HG03097 (cell line): ENCODE measurements at regions not wholly inside any gene's neighbourhood (a gene's known extent, or its start where the extent isn't known, plus 50 kb on each side); places are given as distances from the start of the nearest gene placed in this dataset.

Experiments used
- ATAC-seq: cut with Tn5 transposase; IDR thresholded peaks from one replicate; pipeline ENCODE4 v1.9.1; 2021; ENCODE audit not compliant: unreplicated experiment, low FRiP score

DNA sequence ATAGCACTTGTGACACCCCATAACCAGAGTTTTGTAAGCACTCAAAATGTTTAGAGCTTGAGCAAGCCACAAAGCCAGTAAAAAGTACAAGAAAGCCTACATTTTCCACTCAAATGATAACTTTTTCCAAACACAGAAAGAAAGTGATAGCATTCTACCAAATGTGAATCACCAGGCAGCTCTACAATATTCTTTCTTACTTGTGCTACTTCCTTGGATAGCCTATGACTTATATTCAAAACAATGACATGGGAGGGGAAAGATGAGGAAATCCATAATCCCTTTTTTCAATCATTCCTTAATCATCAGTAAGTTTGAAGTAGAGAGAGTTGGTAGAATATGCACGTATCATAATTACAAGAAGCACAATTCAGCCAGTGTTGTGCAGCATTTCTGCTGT is 650.8 kb upstream of the PCDH9 start:
- no peak for ATAC-seq

DNA sequence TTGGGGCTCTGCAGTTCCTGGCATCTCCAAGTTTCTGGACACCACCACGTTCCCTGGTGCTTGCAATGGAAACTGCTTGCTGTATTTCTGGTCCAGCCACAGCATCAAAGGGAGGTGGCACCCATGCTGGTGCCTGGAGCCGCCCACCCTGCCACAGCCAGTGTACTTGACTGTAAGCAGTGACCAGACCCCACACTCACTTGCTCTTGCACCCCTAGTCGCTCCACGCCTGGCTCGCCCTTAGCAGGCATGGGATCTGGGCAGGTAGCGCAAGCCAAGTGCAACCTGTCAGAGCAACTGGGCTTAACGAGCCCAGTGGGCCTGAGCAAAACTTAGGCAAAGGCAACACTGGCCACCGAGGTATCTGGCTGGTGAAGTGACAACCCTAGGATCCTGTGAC is 648.2 kb upstream of the PCDH9 start:
- no peak for ATAC-seq

DNA sequence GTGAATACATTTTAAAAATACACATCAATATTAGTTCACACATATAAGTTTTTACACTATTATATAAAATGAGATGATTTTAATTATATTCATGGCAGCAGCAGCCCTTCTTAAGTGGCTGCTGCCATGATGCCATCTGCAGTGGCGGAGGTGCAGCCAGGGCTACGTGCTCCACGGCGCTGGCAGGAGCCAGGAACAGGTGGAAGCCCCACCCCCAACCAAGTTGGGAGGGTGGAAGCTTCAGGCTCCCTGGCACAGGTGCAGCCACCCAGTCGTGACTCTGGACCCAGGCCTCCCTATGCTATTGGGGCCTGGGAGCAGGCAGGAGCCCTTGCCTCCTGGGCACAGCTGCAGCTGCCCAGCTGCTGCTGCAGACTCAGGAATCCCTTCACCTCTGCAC is 646.9 kb upstream of the PCDH9 start:
- ATAC-seq = no peak

DNA sequence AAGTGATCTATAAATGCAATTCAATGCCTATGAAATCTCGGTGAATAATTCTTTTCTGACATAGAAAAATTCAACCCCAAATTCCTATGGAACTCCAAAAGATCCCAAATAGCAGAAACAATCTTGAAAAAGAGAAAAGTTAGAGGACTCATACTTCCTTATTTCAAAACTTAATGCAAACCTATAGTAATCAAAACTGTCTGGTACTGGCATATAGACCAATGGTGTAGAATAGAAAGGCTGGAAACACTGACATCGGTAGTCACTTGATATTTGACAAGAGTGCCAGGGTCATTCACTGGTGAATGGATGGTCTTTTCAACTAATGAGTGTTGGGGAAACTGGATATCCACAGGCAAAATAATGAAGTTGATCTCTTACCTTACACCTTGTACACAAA is 637.1 kb upstream of the PCDH9 start:
- no peak for ATAC-seq

DNA sequence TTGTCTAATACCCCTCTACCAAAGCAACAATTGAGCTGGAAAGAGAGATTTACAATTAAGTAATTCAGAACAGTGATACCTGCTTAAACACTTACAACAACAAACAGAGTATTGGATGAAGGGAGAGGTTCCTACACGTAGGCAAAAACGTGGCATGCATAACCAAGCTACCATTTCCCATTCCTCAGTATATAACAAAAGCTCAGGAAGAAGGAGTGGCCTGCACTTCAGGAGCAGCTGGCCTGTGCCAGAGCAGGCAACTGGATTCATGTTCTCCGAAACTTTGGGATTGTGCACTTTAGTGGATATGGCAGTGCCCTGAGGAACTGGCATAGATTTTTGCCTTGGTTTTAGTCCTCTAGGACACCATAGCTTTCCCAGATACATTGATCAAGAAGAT is 630.2 kb upstream of the PCDH9 start:
- no peak for ATAC-seq

DNA sequence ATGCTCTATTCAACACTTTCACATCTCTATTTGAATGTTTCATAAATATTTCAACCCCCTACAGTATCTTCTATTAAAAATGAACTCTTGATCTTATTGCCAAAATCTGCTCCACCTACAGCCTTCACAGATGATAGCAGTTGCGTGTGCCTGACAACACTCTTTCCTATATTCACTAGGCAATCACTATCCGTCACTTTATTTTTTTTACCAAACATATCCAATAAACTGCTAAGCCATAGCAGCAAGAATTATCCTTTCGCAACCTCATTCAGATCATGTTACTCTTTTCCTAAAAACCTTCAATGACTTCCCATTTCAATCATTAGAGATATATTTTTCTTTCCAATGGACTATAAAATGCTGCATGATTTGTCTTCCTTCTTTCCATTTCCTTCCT is 629.8 kb upstream of the PCDH9 start:
- ATAC-seq = no peak

DNA sequence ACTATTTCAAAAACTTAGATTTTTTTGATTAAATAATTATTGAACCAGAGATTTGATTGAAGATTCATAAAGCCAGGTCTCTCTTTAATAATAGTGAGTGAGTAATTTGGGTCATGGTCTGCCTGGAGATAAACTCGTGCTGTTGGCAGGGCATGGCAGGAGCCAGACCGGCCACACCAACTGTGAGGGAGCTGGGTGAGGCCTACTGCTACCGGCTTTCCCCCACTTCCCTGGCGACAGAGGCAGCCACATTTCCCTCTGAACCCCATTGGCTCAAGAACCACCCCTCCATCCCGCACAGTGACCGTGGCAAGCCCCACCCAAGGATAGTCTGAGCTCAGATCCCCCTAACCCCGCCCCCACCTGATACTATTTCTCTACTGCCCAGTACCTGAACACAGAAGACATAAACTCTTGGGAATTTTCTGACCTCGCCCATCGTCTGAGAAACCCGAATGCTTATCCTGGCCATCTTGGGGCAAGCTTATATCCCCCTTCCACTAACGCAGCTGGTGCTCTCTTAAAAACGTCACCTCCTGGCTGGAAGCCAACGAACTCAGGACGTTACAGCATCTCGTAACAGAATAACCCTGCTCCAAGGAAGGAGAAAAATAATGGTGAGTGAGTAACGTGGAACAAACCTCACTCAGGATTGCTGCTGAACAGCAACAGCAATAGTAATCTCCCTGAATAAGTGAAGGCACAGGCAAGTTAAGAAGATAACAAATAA is 627.6 kb upstream of the PCDH9 start:
- ATAC-seq = no peak

DNA sequence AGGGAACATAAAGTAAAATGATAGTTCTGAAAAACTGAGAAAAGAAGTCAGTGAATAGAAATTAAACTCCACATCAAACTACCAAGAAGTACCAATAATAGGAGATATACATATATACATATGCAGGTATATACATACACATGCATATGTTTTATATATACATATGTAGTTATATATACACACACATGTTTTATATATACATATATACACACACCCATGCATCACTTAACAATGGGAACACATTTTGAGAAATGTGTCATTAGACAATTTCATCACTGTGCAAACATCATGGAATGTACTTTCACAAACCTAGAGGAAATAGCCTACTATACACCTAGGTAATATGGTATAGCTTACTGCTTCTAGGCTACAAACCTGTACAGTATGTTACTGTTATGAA is 626.8 kb upstream of the PCDH9 start:
- ATAC-seq = no peak

DNA sequence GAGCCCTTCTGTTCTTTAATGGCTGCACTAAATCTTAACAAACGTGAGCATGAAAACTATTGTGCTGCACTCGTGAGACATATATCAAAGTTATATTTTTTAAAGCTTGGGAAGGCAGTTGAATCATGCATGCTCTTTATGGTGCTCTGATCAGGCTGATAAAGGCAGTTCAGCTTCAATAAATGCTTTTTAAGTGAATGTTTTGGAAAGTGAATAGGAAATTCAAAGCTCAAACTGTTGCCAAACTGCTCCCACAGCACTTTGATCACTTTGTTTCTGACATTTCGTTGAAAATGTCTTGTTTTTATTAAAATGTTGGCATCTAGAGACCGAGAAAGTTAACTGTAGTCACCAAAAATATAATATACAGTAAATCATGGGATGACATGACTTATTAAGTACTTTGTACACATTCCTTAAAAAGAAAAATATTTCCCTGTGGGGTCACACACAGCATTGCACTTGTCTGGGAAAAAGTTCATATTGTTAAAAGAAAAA is 625.7 kb upstream of the PCDH9 start:
- no peak for ATAC-seq

DNA sequence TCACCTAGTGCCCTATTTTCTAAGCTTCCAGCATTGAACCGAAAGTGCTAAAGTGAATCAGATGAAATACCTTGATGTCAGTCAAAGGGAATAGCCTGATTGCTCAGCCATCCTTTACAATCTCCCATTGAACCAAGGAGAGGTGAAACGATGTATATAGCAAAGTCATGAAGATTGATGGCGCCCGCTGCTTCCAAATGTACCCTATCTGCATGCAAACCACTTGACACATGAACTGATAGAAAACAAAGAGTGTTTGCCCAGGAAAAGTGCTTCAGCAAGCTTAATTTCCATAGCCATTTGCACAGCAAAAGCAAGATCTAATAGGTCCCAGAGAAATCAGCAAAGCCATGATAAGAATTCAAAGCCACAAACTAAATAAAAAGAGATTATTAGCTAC is 624.9 kb upstream of the PCDH9 start:
- no peak for ATAC-seq

DNA sequence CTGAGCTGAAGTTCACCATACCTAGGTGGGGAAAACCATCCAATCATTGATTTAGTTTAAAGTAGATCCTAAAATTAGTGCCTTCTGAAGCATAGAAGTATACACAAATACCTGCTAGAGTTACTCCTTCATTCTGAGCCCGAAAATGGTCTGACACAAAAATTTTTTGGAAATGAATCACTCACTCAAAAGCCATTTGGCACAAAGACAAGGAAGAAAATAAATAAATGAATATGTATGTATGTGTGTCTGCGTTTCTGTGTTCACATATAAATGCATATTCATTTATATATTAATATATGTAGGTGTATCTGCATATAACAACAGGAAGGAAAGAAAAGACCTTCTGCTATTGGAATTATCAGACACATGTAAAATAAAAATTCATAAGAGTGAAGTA is 614.4 kb upstream of the PCDH9 start:
- ATAC-seq = no peak

DNA sequence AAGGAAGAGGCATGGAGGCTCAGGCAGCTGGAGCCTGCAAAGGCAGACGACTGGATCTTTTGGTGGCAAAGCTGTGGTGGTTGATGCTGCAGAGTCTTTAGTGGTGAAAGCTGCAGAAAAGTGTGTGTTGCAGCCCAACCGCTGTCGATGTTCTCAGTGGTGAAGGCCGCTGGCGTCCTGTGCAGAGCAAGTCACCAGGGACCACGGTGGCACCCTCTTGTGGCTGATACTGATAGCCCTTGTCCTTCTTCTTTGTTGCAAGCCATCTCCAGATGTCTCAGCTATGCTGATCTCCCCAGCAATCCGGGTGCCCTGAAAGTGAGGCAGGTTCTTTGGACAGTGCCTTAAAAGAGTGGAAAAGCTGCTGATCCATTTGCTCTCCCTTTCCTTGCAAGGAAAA is 610.9 kb upstream of the PCDH9 start:
- no peak for ATAC-seq

DNA sequence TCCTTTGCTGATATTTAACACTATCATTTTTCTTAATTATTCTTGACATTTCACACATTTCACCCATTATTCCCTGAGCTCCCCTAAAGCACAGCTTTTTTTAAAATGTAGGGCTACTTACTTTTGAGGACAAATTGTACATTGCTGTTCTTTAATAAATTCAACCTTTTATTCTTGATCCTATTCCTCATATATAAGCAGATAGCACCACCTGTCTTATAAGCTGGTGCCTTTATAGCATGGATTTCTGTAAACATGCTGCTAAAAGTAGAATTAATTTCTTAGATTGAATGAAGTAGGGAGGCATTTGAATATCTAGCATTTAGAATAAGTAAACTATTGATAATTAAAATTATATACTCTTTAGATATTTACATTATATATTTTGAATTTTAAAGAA is 603.4 kb upstream of the PCDH9 start:
- no peak for ATAC-seq

DNA sequence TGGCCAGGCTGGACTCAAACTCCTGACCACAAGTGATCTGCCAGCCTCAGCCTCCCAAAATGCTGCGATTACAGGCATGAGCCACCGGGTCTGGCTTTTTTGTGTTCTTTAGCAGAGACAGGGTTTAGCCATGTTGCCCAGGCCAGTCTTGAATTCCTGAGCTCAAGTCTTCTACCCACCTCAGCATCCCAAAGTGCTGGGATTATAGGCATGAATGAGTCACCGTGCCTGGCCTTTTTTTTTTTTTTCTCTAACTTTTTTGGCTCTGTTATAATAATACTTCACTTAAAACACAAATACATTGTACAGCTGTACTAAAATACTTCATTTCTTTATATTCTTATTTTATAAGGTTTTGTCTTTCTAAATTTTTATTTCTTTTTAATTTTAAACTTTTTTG is 599.5 kb upstream of the PCDH9 start:
- no peak for ATAC-seq

DNA sequence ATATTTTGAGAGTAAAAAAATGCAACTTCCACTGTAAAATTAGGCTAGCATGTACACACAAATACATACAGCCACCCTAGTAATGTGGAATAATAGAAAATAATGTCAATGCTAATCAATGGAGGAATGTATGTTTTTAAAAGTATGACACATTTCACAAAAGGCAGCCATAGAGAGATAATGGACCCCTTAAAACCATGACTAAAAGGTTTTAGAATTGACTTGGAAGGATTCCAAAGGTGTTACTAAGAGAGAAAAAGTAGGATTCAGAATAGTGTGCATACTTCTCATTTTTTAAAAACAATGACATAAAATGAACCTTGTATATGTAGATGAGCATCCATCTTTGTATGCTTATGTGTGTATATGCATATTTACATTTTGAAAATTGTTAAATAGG is 597.9 kb upstream of the PCDH9 start:
- no peak for ATAC-seq

DNA sequence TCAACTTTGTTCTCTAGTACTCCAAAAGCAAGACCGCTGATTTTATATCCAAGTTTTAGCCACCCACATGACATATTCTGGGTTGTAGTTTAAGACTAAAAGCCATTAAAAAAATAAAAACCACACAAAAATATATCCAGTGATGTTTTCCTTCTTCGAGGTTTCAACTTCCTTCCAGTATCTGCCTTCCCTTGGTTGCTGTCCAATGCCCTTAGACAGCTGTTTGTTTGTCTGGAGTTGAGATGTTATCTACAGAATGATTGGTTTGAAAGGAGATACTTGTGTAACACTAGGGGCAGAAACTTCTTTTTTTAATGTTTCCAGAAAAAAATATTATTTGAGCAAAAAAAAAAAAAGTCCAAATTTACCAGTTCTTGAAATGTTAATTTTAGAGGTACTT is 591.5 kb upstream of the PCDH9 start:
- ATAC-seq = no peak

DNA sequence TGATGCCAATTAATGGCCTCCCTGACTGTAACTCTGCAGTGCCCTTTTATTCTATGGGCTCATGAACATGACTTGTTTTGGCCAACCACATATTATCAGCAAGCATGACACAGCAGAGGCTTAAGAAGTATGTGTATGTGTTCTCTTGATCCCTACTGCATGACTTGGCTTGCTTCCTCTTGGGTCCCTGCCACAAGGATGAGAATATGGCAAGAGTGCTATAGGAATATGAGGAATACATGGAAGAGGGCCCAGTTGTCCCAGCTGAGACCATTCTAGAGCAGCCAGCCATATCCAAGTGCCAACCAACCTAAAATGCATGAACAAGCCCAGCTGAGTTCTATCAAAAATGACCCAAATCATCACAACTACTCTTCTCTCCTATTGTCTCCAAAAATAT is 576.7 kb upstream of the PCDH9 start:
- no peak for ATAC-seq

DNA sequence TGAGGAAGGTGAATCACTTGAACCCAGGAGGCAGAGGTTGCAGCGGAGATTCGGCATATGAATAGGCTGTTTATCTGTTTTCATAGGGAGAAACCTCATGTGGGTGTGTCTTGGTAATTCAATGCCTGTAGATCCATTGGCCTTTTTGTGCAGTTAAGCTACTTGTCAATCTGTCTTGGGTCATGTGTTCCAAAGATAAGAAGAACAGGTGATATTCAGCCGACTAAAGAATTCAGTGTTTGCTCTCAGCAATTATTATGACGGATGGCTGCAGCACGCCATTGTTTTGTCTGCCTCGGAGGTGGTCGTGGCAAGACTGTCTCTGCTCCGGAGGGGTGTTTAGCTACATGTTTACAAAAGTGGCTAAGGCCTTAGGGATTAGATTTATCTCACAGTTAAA is 573.0 kb upstream of the PCDH9 start:
- no peak for ATAC-seq

DNA sequence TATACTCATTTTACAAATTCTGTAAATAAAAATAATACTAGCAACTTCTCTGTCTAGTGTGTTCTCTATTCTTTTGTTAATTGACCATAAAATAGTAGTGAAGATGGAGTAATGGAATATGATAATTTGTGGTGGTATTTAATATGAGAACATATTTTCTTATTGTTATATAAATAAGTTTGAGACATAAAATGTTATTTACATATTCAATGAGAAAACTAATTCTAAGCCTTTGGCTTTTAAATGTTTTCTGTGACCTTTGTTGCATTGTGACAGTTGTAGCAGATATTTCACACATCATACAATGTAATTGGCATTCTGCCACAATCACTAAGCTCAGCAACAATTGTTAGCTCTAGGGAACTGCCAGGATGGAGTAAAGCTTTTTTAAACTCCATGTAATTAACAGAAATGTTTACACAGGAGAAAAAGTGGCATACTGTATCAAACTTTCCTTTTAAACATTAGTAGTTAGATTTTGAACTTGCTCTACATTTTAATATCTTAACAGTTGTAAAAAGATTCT is 562.1 kb upstream of the PCDH9 start:
- ATAC-seq = no peak

DNA sequence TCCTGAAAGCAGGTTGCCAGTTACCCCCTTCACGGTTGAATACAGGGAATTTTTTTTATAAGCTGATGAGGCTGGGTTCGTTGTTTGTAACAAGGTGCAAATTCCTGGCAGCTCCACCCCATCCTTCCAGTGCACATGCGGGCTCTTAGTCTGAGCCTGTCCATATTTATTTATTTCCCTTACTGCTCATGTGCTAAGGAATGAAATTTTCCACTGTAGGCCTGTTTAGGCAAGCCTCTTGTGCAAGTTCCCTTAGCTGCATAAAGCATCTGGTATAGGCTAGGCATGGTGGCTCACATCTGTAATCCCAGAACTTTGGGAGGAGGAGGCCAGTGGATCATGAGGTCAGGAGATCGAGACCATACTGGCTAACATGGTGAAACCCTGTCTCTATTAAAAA is 560.9 kb upstream of the PCDH9 start:
- ATAC-seq = no peak

DNA sequence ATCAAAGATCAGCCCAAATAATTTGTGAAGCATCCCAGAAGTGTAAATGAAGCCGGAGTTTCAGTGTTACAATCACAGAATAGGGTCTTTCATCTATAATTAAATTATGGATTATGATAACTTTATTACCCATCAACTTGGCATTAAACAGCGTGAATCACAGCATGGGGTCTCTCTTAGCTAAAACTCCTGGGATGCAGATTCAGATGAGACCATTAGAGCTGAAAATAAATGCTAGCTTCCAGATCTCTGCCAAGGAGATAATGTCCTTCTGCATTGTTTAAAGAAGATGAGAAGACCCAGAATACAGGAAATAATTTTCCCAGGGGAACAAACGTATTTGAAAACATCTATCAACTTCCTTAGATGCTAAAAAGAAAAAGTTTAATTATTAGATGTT is 546.0 kb upstream of the PCDH9 start:
- ATAC-seq = no peak

DNA sequence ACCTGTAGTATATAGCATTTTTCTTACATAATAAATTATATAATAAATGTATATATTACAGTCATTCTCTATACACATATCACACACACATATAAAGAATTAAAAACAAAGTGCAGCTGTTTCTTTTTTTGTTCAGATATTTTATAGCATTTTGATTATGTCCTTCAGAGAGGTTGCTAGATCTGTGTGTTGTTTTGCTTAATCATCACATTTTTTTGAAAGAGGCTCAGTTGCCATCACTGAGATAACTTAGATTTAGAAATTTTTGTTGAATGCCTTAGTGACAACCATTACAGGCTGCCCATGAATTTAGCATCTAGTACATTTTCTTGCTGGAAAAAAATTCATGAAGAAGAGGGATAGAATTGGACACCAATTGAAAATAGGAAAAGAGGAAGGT is 545.2 kb upstream of the PCDH9 start:
- no peak for ATAC-seq
